AG09319 (cell line): ENCODE measurements at regions not wholly inside any gene's neighbourhood (a gene's known extent, or its start where the extent isn't known, plus 50 kb on each side); places are given as distances from the start of the nearest gene placed in this dataset.
A peak's percentile ranks its signal among the peaks of the same experiment; 100 is the strongest.

ENCODE experiments used
- DNase-seq: peaks from one replicate; pipeline ENCODE4 v3.0.0-alpha.2; 2010; ENCODE audit warnings: low read depth; ENCODE audit errors: extremely low read depth
- TF ChIP-seq, protein P1 (sequence below): IDR thresholded peaks from 2 replicates; pipeline ENCODE4 v1.5.1; 2011; ENCODE audit warnings: low read depth, mild to moderate bottlenecking, inconsistent platforms, low read length, moderate library complexity

- TF ChIP-seq, protein P1, sequence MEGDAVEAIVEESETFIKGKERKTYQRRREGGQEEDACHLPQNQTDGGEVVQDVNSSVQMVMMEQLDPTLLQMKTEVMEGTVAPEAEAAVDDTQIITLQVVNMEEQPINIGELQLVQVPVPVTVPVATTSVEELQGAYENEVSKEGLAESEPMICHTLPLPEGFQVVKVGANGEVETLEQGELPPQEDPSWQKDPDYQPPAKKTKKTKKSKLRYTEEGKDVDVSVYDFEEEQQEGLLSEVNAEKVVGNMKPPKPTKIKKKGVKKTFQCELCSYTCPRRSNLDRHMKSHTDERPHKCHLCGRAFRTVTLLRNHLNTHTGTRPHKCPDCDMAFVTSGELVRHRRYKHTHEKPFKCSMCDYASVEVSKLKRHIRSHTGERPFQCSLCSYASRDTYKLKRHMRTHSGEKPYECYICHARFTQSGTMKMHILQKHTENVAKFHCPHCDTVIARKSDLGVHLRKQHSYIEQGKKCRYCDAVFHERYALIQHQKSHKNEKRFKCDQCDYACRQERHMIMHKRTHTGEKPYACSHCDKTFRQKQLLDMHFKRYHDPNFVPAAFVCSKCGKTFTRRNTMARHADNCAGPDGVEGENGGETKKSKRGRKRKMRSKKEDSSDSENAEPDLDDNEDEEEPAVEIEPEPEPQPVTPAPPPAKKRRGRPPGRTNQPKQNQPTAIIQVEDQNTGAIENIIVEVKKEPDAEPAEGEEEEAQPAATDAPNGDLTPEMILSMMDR = no peak
Observed at GRCh38 chr12:132416121-132416673, 73.8 kb upstream of the FBRSL1 start.

GRCh38 chr12:132415327-132416120, 74.4 kb upstream of the FBRSL1 start:
- DNase-seq = no peak
- TF ChIP-seq, protein P1 = no peak

More at GRCh38 chr12:132416121-132416673, 73.8 kb upstream of the FBRSL1 start:
- DNase-seq = no peak

GRCh38 chr12:132414634-132415326, 75.2 kb upstream of the FBRSL1 start:
- TF ChIP-seq, protein P1 = peak; percentile 95
- DNase-seq = peak; percentile 31

GRCh38 chr12:132413931-132414588, 75.9 kb upstream of the FBRSL1 start:
- TF ChIP-seq, protein P1 = peak; percentile 52
- no peak for DNase-seq

DNA sequence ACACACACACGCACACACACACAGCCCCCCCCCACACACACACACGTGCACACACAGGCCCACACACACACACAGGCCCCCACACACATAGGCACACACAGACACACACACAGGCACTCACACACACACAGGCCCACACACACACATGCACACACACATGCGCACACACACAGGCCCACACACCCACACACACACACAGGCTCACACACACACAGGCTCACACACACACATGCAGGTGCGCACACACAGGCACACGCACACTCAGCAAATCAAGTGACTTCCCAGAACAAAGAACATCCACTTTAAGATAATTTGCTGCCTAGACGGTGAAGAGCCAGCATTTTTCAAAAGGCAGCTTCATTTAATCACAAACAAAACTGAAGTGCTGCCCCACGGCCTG, 78.5 kb upstream of the FBRSL1 start:
- DNase-seq = no peak
- TF ChIP-seq, protein P1 = no peak

- no peak for DNase-seq
- TF ChIP-seq, protein P1 = no peak
Observed at GRCh38 chr12:132410849-132411248, 79.1 kb upstream of the FBRSL1 start.
